ENCODE measurements at regions not wholly inside any gene's neighbourhood (a gene's known extent, or its start where the extent isn't known, plus 50 kb on each side); places are given as distances from the start of the nearest gene placed in this dataset.

GRCh38 chr4:151988591-151988990, 227.8 kb upstream of the GATB start:
- H3K4me3 ChIP-seq (ENCODE audit: low read depth, low read length): no peak overlapping the region
- TF ChIP-seq CTCF (IDR thresholded peaks at IDR 0.05; ENCODE audit: low read depth, low read length): no peak

GRCh38 chr4:151987606-151988005, 226.8 kb upstream of the GATB start:
- H3K4me3 ChIP-seq (ENCODE audit: low read depth, low read length): no peak overlapping the region
- TF ChIP-seq CTCF (IDR thresholded peaks at IDR 0.05; ENCODE audit: low read depth, low read length): no peak

GRCh38 chr4:151983854-151984253, 223.0 kb upstream of the GATB start:
- no peak overlapping the region for H3K4me3 ChIP-seq (ENCODE audit: low read depth, low read length)
- no peak for TF ChIP-seq CTCF (IDR thresholded peaks at IDR 0.05; ENCODE audit: low read depth, low read length)

GRCh38 chr4:151979819-151980218, 219.0 kb upstream of the GATB start:
- H3K4me3 ChIP-seq (ENCODE audit: low read depth, low read length): no peak overlapping the region
- TF ChIP-seq CTCF (IDR thresholded peaks at IDR 0.05; ENCODE audit: low read depth, low read length): no peak

GRCh38 chr4:151968643-151969042, 207.8 kb upstream of the GATB start:
- TF ChIP-seq CTCF (IDR thresholded peaks at IDR 0.05; ENCODE audit: low read depth, low read length): no peak
- H3K4me3 ChIP-seq (ENCODE audit: low read depth, low read length): no peak overlapping the region

- H3K4me3 ChIP-seq (ENCODE audit: low read depth, low read length): no peak overlapping the region
- TF ChIP-seq CTCF (IDR thresholded peaks at IDR 0.05; ENCODE audit: low read depth, low read length): no peak
Measured at GRCh38 chr4:151967074-151967473, 206.3 kb upstream of the GATB start.

- H3K4me3 ChIP-seq (ENCODE audit: low read depth, low read length): no peak overlapping the region
- TF ChIP-seq CTCF (IDR thresholded peaks at IDR 0.05; ENCODE audit: low read depth, low read length): no peak
Measured at GRCh38 chr4:151962138-151962823, 201.5 kb upstream of the GATB start.
